Hepatocyte (in vitro differentiated cells): ENCODE measurements at regions not wholly inside any gene's neighbourhood (a gene's known extent, or its start where the extent isn't known, plus 50 kb on each side); places are given as distances from the start of the nearest gene placed in this dataset.

Experiments used
- EZH2 ChIP-seq: fragments of 200-600 bp; sonication (generic); IDR thresholded peaks from 2 replicates; pipeline ENCODE4 v1.6.1; 2016; ENCODE audit warnings: antibody characterized with exemption, mild to moderate bottlenecking, borderline replicate concordance
- EZH2phosphoT487 ChIP-seq: fragments of 200-600 bp; sonication (generic); IDR thresholded peaks from one replicate; pipeline ENCODE4 v1.6.1; 2018; ENCODE audit warnings: antibody characterized with exemption, mild to moderate bottlenecking, low read depth, moderate library complexity; ENCODE audit not compliant: unreplicated experiment, severe bottlenecking
- TF ChIP-seq, protein P1 (sequence below): fragments of 200-600 bp; sonication (generic); IDR thresholded peaks from 2 replicates; pipeline ENCODE4 v1.5.1; 2016; ENCODE audit warnings: antibody characterized with exemption, mild to moderate bottlenecking; ENCODE audit not compliant: poor library complexity

DNA sequence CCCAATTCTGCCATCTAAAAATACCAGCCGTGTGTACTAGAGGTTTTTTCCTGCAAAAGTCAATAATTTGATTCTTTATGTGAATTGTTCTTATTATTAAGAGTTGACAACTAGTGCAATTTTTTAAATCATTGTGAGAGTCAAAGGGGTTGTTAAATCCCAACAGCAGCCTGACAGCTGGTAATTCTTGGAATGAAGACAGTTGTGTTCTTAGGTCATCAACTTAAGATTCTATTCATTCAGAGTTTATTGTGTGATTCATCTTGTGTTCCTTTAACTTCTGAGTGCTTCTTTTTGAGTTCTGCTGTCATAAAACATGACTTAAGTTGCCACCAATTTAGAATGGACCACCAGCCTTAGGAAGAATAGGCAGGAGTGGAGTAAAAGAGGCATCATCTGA lies 329.0 kb downstream of the NAF1 start:
- TF ChIP-seq, protein P1, sequence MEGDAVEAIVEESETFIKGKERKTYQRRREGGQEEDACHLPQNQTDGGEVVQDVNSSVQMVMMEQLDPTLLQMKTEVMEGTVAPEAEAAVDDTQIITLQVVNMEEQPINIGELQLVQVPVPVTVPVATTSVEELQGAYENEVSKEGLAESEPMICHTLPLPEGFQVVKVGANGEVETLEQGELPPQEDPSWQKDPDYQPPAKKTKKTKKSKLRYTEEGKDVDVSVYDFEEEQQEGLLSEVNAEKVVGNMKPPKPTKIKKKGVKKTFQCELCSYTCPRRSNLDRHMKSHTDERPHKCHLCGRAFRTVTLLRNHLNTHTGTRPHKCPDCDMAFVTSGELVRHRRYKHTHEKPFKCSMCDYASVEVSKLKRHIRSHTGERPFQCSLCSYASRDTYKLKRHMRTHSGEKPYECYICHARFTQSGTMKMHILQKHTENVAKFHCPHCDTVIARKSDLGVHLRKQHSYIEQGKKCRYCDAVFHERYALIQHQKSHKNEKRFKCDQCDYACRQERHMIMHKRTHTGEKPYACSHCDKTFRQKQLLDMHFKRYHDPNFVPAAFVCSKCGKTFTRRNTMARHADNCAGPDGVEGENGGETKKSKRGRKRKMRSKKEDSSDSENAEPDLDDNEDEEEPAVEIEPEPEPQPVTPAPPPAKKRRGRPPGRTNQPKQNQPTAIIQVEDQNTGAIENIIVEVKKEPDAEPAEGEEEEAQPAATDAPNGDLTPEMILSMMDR, result no peak
- TF ChIP-seq EZH2, result no peak
- TF ChIP-seq EZH2phosphoT487, result no peak
